GM10266 (cell line): ENCODE measurements at regions not wholly inside any gene's neighbourhood (a gene's known extent, or its start where the extent isn't known, plus 50 kb on each side); places are given as distances from the start of the nearest gene placed in this dataset.

Experiments
- DNase-seq: peaks from one replicate; pipeline ENCODE4 v3.0.0; 2012; ENCODE audit errors: extremely low spot score
- CTCF ChIP-seq: IDR thresholded peaks from 2 replicates; pipeline ENCODE4 v1.5.1; 2012; ENCODE audit warnings: mild to moderate bottlenecking, low read depth; ENCODE audit not compliant: control insufficient read depth, insufficient read depth; ENCODE audit errors: missing control alignments

- no peak for DNase-seq
- TF ChIP-seq CTCF, result no peak
Measured at GRCh38 chr11:76267556-76267955, 61.3 kb upstream of the WNT11 start.

- no peak for DNase-seq
- TF ChIP-seq CTCF, result no peak
Measured at GRCh38 chr11:76266286-76267100, 60.2 kb upstream of the WNT11 start.

GRCh38 chr11:76265771-76266241 lies 59.5 kb upstream of the WNT11 start:
- TF ChIP-seq CTCF, result no peak
- no peak for DNase-seq

GRCh38 chr11:76263657-76264056 lies 57.4 kb upstream of the WNT11 start:
- no peak for DNase-seq
- TF ChIP-seq CTCF, result no peak

GRCh38 chr11:76263166-76263565 lies 56.9 kb upstream of the WNT11 start:
- no peak for TF ChIP-seq CTCF
- DNase-seq, result no peak

GRCh38 chr11:76260296-76260925 lies 54.1 kb upstream of the WNT11 start:
- no peak for TF ChIP-seq CTCF
- DNase-seq, result no peak

- DNase-seq, result no peak
- no peak for TF ChIP-seq CTCF
Measured at GRCh38 chr11:76259299-76259908, 53.1 kb upstream of the WNT11 start.
